IMR-90 (cell line): ENCODE measurements at regions not wholly inside any gene's neighbourhood (a gene's known extent, or its start where the extent isn't known, plus 50 kb on each side); places are given as distances from the start of the nearest gene placed in this dataset.

Experiments used
- ATAC-seq: fragments of 200-7000 bp; cut with Tn5 transposase; 2 replicates; pipeline ENCODE4 v1.9.1; 2020; ENCODE audit warnings: low read depth, mild to moderate bottlenecking, moderate library complexity
- BruUV-seq: library from RNA; stranded (reverse); fragments of 400-500 nt; replicated peaks from 2 replicates; lab custom pipeline; 2021; lab: Mats Ljungman, UMichigan
- CTCF ChIA-PET: fragments of 300-600 bp; formaldehyde crosslinking; extraction: SDS; loops from one replicate; lab custom pipeline; 2021; ENCODE audit warnings: antibody characterized with exemption; lab: Yijun Ruan, JAX
- POLR2A ChIA-PET: fragments of 300-600 bp; sonication (Branson Sonifier 250); formaldehyde crosslinking; loops from one replicate; lab custom pipeline; 2022; ENCODE audit warnings: antibody characterized with exemption; ENCODE audit not compliant: unreplicated experiment; lab: Charles Lee
- DNase-seq: peaks from one replicate; pipeline ENCODE4 v3.0.0; 2013
- H2AFZ ChIP-seq: replicated peaks from 2 replicates; pipeline ENCODE3; 2013; ENCODE audit warnings: low read length, mild to moderate bottlenecking; ENCODE audit not compliant: poor library complexity
- H2AK5ac ChIP-seq: 2 replicates; pipeline ENCODE4 v1.6.1; 2013; ENCODE audit warnings: low read depth, low read length, inconsistent platforms
- H2AK9ac ChIP-seq: replicated peaks from 2 replicates; pipeline ENCODE3; 2013; ENCODE audit warnings: mild to moderate bottlenecking, low read depth, low read length, moderate library complexity; ENCODE audit not compliant: poor library complexity
- H2BK120ac ChIP-seq: 2 replicates; pipeline ENCODE4 v1.6.1; 2013; ENCODE audit warnings: low read depth, low read length, inconsistent platforms
- H2BK15ac ChIP-seq: 3 replicates; pipeline ENCODE4 v1.6.1; 2013; ENCODE audit warnings: low read depth, low read length, inconsistent platforms
- H2BK20ac ChIP-seq: 2 replicates; pipeline ENCODE4 v1.6.1; 2013; ENCODE audit warnings: low read depth, mild to moderate bottlenecking, inconsistent platforms, low read length, moderate library complexity
- H2BK5ac ChIP-seq: 2 replicates; pipeline ENCODE4 v1.6.1; 2013; ENCODE audit warnings: mild to moderate bottlenecking, low read depth, low read length, inconsistent platforms; ENCODE audit not compliant: poor library complexity, severe bottlenecking
- H3K14ac ChIP-seq: replicated peaks from 2 replicates; pipeline ENCODE4 v1.6.1; 2013; ENCODE audit warnings: low read depth, low read length, inconsistent platforms
- H3K18ac ChIP-seq: 2 replicates; pipeline ENCODE4 v1.6.1; 2013; ENCODE audit warnings: low read depth, low read length, control low read depth
- H3K23ac ChIP-seq: 2 replicates; pipeline ENCODE4 v1.6.1; 2013; ENCODE audit warnings: low read depth, low read length, inconsistent platforms
- H3K27ac ChIP-seq: 2 replicates; pipeline ENCODE4 v1.5.1; 2013; ENCODE audit warnings: mild to moderate bottlenecking, control low read depth, low read length; ENCODE audit not compliant: insufficient read depth
- H3K27me3 ChIP-seq: 2 replicates; pipeline ENCODE4 v1.6.1; 2013; ENCODE audit warnings: low read length; ENCODE audit not compliant: control insufficient read depth, insufficient read depth
- H3K36me3 ChIP-seq: 2 replicates; pipeline ENCODE4 v1.6.1; 2013; ENCODE audit warnings: low read length, mixed read lengths; ENCODE audit not compliant: control insufficient read depth, insufficient read depth
- H3K4ac ChIP-seq: 2 replicates; pipeline ENCODE4 v1.6.1; 2013; ENCODE audit warnings: low read depth, low read length, inconsistent platforms
- H3K4me1 ChIP-seq: 2 replicates; pipeline ENCODE4 v1.6.1; 2013; ENCODE audit warnings: low read length, mixed read lengths; ENCODE audit not compliant: control insufficient read depth, insufficient read depth
- H3K4me2 ChIP-seq: 2 replicates; pipeline ENCODE4 v1.6.1; 2013; ENCODE audit warnings: low read depth, mild to moderate bottlenecking, control low read depth, low read length, moderate library complexity
- H3K4me3 ChIP-seq: 2 replicates; pipeline ENCODE4 v1.5.1; 2013; ENCODE audit warnings: low read depth, mild to moderate bottlenecking, control low read depth, low read length, moderate library complexity; ENCODE audit not compliant: insufficient read depth
- H3K56ac ChIP-seq: 2 replicates; pipeline ENCODE4 v1.6.1; 2013; ENCODE audit warnings: low read length, inconsistent platforms; ENCODE audit not compliant: insufficient read depth; ENCODE audit errors: extremely low read depth
- H3K79me1 ChIP-seq, 2 experiments: 2 replicates each; pipeline ENCODE4 v1.6.1; 2013; ENCODE audit warnings: low read length in 2 of 2, inconsistent platforms in 1 of 2, low read depth in 1 of 2
- H3K9ac ChIP-seq: 2 replicates; pipeline ENCODE4 v1.6.1; 2013; ENCODE audit warnings: low read depth, low read length, control low read depth
- H3K9me1 ChIP-seq: 2 replicates; pipeline ENCODE4 v1.6.1; 2013; ENCODE audit warnings: low read length, inconsistent platforms; ENCODE audit not compliant: insufficient read depth
- H3K9me3 ChIP-seq: 2 replicates; pipeline ENCODE4 v1.6.1; 2013; ENCODE audit warnings: low read length; ENCODE audit not compliant: control insufficient read depth, insufficient read depth
- H4K20me1 ChIP-seq: 2 replicates; pipeline ENCODE4 v1.6.1; 2013; ENCODE audit warnings: low read length, inconsistent platforms; ENCODE audit not compliant: insufficient read depth
- H4K5ac ChIP-seq: 2 replicates; pipeline ENCODE4 v1.6.1; 2013; ENCODE audit warnings: mild to moderate bottlenecking, low read depth, low read length, control low read depth
- H4K8ac ChIP-seq, 2 experiments: 2 replicates each; pipeline ENCODE4 v1.6.1; 2013; ENCODE audit warnings: low read depth in 2 of 2, low read length in 2 of 2, control low read depth in 1 of 2, inconsistent platforms in 1 of 2
- H4K91ac ChIP-seq: 2 replicates; pipeline ENCODE4 v1.6.1; 2013; ENCODE audit warnings: low read depth, low read length, inconsistent platforms; ENCODE audit not compliant: insufficient read depth
- BHLHE40 ChIP-seq: fragments of 150-350 bp; IDR thresholded peaks from 2 replicates; pipeline ENCODE4 v1.6.1; 2016; ENCODE audit warnings: mild to moderate bottlenecking, low read depth, low read length
- CEBPB ChIP-seq: IDR thresholded peaks from 2 replicates; pipeline ENCODE4 v1.6.1; 2012; ENCODE audit warnings: low read depth, low read length, improper control_type of control experiment
- CHD1 ChIP-seq: IDR thresholded peaks from 2 replicates; pipeline ENCODE4 v1.6.1; 2012; ENCODE audit warnings: low read depth, low read length, improper control_type of control experiment
- CTCF ChIP-seq: conservative IDR thresholded peaks from 2 replicates; pipeline ENCODE4 v1.5.1; 2012; ENCODE audit warnings: mild to moderate bottlenecking, low read depth, low read length, improper control_type of control experiment
- ELK1 ChIP-seq: fragments of 150-350 bp; IDR thresholded peaks from 2 replicates; pipeline ENCODE4 v1.6.1; 2016; ENCODE audit warnings: low read depth, mild to moderate bottlenecking, low read length, moderate library complexity, borderline replicate concordance
- MAFK ChIP-seq: IDR thresholded peaks from 2 replicates; pipeline ENCODE4 v1.6.1; 2012; ENCODE audit warnings: low read depth, low read length, improper control_type of control experiment
- MAZ ChIP-seq: IDR thresholded peaks from 2 replicates; pipeline ENCODE4 v1.6.1; 2012; ENCODE audit warnings: low read depth, mild to moderate bottlenecking, low read length, improper control_type of control experiment, moderate library complexity, borderline replicate concordance
- MXI1 ChIP-seq: IDR thresholded peaks from 2 replicates; pipeline ENCODE4 v1.6.1; 2012; ENCODE audit warnings: low read depth, mild to moderate bottlenecking, low read length, moderate library complexity, borderline replicate concordance
- NFE2L2 ChIP-seq: fragments of 150-350 bp; IDR thresholded peaks from 2 replicates; pipeline ENCODE4 v1.6.1; 2016; ENCODE audit warnings: low read depth, mild to moderate bottlenecking, low read length
- POLR2A ChIP-seq: IDR thresholded peaks from 2 replicates; pipeline ENCODE4 v1.6.1; 2012; ENCODE audit warnings: mild to moderate bottlenecking, low read depth, low read length
- RAD21 ChIP-seq: IDR thresholded peaks from 2 replicates; pipeline ENCODE4 v1.6.1; 2012; ENCODE audit warnings: low read length, improper control_type of control experiment
- RCOR1 ChIP-seq: IDR thresholded peaks from 2 replicates; pipeline ENCODE4 v1.6.1; 2012; ENCODE audit warnings: mild to moderate bottlenecking, low read length, improper control_type of control experiment; ENCODE audit not compliant: insufficient replicate concordance
- RFX5 ChIP-seq: IDR thresholded peaks from 2 replicates; pipeline ENCODE4 v1.8.0; 2012; ENCODE audit warnings: low read depth, mild to moderate bottlenecking, low read length, moderate library complexity
- SMC3 ChIP-seq: fragments of 150-350 bp; IDR thresholded peaks from 2 replicates; pipeline ENCODE4 v1.6.1; 2016; ENCODE audit warnings: low read depth, mild to moderate bottlenecking, antibody characterized with exemption, low read length, moderate library complexity
- WGBS, 2 experiments: methylation state at CpG; one replicate each; pipeline versions ENCODE4 v1.1.5 to v1.1.7; 2013; ENCODE audit warnings: missing lambda C conversion rate in 2 of 2; ENCODE audit not compliant: insufficient read length in 1 of 2; ENCODE audit errors: extremely low coverage in 2 of 2; 5-methylcytosine and 5-hydroxymethylcytosine counted together
- dilution Hi-C: fragments of 300-500 bp; cut with HindIII; formaldehyde crosslinking; loops from one replicate; pipeline ENCODE4 v1.14.3; 2018; ENCODE audit warnings: low sequenced_read_pairs; ENCODE audit not compliant: unreplicated experiment
- in situ Hi-C: fragments of 300-500 bp; cut with MboI; formaldehyde crosslinking; loops from 3 replicates; pipeline ENCODE4 v1.14.3; 2019; ENCODE audit warnings: low sequenced_read_pairs, inconsistent platforms, mixed read lengths
- intact Hi-C: fragments of 100-400 bp; cut with micrococcal nuclease; formaldehyde crosslinking; loops from 2 replicates; pipeline ENCODE4 v1.10.0; 2022
- TF ChIP-seq, protein P1 (sequence below): fragments of 150-350 bp; IDR thresholded peaks from 2 replicates; pipeline ENCODE4 v1.6.1; 2017; ENCODE audit warnings: mild to moderate bottlenecking, antibody characterized with exemption, low read length, low read depth

DNA sequence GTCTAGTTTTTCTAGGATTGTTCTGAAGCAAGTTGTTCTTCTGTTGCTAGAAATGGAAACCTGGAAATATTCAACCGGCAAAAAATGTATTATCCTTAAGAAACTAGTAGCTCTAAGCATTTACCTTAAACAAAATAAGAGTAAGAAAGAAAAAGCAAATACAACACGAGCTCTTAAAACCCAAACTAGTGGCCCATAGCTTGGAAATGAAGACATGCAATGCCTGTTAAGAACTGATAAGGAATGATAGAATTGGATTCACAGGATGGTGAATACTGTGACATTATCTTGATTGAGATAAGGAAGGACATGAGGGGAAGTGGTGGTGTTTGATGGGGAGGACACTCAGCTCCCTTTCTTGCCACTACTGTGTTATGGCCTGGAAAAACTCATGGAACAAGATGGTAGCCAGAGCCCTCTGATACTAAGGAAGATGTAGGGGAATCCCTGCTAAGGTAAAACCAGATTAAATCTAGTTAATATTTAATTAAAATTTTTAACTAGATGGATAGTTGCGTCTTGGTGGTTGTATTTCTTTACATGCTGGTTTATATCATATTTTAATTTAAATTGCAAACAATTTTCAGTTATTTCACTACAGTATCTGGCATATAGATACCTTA is 193.8 kb downstream of the LPIN1 start:
- Histone ChIP-seq H3K23ac (no peak overlapping the region), H3K56ac (no peak overlapping the region), H2BK120ac (no peak overlapping the region), H3K27me3 (peaks cover 8% of the 10 kb centered on the region), H2AK9ac (no peak overlapping the region), H2BK15ac (no peak overlapping the region), H3K14ac (no peak overlapping the region), H3K9me1 (no peaks in the 10 kb centered on the region), H4K20me1 (no peaks in the 10 kb centered on the region), H3K4ac (no peak overlapping the region), H2BK5ac (no peak overlapping the region), H3K36me3 (no peaks in the 10 kb centered on the region), H3K4me1 (no peaks in the 10 kb centered on the region), H3K9ac (no peak overlapping the region), H3K4me2 (no peak overlapping the region), H3K79me1 (no peaks in the 10 kb centered on the region), H2BK20ac (no peak overlapping the region), H3K18ac (no peak overlapping the region), H2AK5ac (no peak overlapping the region), H3K4me3 (no peak overlapping the region), H3K9me3 (no peaks in the 10 kb centered on the region), H4K91ac (no peak overlapping the region), H3K27ac (no peak overlapping the region), H4K5ac (no peak overlapping the region), H2AFZ (no peak overlapping the region), H4K8ac (no peak overlapping the region)
- ATAC-seq (no peak), DNase-seq (no peak)
- whole genome bisulfite sequencing, 2 experiments: no CpG with 5 or more reads among the region's 3 CpGs
- intact Hi-C loops (no loop called here), in situ Hi-C loops (no loop called here), dilution Hi-C loops (no loop called here)
- POLR2A ChIA-PET: no interaction called here
- CTCF ChIA-PET: no interaction called here
- BruUV-seq: no TSS peak
- TF ChIP-seq CHD1 (no peak), CEBPB (no peak), ELK1 (no peak), POLR2A (no peak), RCOR1 (no peak), RFX5 (no peak), SMC3 (no peak), MXI1 (no peak), BHLHE40 (no peak), MAZ (no peak), RAD21 (no peak), MAFK (no peak), NFE2L2 (no peak), CTCF (no peak)
- TF ChIP-seq, protein P1, sequence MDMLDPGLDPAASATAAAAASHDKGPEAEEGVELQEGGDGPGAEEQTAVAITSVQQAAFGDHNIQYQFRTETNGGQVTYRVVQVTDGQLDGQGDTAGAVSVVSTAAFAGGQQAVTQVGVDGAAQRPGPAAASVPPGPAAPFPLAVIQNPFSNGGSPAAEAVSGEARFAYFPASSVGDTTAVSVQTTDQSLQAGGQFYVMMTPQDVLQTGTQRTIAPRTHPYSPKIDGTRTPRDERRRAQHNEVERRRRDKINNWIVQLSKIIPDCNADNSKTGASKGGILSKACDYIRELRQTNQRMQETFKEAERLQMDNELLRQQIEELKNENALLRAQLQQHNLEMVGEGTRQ: no peak
